ELR (cell line): ENCODE measurements at regions not wholly inside any gene's neighbourhood (a gene's known extent, or its start where the extent isn't known, plus 50 kb on each side); places are given as distances from the start of the nearest gene placed in this dataset.

ENCODE experiments used
- DNase-seq: peaks from one replicate; pipeline ENCODE4 v3.0.0-alpha.2; 2015; ENCODE audit warnings: low read depth

DNA sequence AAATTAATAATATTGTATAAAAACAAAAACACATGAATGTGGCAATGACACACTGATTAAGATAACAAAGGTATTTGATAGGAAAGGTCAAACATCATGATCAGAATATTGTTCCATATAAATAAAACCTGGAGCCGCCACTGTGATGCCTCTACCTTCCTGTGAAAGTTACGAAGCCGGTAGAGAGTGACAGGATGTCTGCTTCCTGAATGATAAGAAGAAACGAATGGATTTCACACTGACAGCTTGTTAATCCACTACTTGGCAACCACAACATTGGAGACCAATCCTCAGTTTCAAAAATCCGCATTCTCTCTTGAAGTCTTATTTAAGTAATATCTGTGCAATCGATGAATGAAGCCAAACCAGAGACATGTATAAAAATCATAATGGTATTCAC lies 315.1 kb downstream of the HDGFL1 start:
- no peak for DNase-seq

DNA sequence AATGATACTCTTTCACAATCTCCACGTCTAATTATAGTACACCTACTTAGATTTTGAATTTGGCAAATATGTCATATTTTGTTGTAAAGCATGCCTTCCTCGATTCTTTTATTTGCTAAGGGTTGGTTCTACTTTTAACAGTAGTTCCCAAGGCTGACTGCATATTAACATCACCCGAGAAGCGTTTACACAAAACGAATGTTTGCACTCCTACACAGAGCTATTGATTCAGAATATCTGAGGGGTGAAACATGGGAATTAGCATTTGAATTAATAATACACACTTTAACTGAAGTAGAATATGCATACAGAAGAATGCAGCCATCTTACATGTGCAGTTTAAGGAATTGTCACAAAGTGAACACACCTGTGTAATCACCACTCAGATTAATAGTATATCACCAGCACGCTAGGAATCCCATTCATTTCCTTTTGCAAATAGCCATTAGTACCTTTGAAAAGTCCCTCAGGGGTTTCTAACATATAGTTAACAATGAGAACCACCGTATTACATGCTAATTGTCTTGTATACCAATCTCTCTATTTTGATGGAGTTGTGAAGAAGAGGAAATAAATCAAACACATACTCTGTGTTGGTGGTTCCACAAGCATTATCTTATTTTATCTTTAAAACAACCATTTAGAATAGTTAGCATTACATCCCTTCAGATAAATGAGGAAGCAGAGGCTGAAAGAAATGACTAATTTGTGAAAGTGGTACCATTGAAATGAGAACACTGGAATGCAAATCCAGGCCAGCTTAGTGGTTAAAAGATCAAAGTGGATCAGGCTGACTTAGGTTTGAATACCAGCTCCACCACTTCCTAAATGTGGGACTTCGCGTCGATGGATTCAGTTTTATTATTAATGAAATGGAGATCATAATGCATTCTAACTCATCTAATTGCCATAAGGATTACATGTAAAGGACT lies 317.6 kb downstream of the HDGFL1 start:
- DNase-seq = peak; percentile 42

- no peak for DNase-seq
These were observed 318.9 kb downstream of the HDGFL1 start for GRCh38 chr6:22888163-22888752.

DNA sequence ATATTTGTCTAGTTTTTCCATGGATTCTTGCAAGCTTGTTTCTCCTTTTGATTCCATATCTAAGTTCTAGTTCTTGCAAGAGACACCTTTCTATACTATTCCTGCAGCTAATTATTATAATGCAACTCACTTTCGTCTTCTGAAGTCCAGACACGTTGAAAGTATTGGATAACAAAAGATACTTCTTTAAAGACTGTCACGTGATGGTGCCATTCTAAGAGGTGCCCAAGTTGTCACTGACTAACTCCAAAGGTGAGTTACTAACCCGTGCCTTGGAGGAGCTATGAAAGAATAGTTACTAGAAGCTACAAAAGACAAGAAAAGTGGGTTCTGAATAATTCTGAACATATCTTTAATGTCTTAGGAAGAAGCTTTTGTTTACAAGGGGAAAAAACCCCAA lies 322.6 kb downstream of the HDGFL1 start:
- DNase-seq = no peak

DNA sequence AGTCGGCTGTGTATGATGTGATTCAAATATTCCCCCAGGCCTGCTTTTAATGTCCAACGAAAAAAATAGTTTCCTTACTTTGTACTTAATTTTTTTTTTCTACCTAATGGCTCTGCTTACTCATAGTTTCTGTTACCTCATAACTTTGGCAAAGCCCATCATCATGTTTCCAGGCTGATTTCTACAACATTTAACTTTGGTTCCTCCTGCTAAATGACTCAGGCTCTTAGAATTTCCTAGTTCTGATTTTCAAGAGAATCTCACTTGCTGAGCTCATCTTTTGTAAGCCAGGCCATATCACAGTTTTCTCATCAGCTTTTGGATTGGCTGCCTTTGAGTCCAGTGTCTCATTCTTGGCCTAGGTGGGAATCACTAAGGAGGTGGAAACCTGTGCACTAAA lies 323.1 kb downstream of the HDGFL1 start:
- peak; percentile 95 for DNase-seq

DNA sequence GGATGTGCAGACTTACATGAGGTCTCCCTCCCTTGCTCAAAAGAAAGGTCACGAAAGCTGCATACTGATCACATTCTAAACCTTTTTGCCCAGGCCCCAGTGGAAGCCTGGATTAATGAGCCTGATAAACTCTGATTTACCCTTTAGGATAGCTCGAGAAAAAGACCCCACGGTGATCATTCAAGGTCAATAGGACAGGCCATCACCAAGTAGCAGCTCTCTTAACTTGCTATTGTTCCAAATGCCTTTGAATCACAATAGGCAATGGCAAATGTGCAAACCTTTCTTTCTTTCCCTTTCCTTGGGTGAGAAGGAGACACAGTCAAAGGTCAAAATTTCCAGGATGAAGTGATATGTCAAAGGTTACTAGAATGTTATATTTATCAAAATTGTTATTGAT lies 327.3 kb downstream of the HDGFL1 start:
- no peak for DNase-seq

DNA sequence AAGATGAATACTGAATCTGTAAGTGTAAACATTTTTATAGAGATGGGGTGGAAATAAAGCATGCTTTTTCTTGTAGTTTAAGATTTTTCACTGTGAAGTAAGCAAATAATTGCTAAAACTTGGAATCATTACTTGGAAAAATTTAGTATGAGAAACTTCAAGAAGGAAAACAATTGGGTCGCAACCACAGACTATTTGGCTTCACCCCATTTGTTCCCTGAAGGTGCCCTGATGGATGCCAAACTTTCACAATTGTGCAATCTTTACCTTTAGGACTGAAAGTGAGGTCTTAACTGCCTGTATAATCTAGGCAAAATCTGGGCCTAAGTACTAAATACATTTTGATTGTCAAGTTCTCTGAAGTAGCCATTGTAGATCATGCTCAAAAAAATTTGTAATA lies 330.1 kb downstream of the HDGFL1 start:
- no peak for DNase-seq

- no peak for DNase-seq
These were observed 334.5 kb downstream of the HDGFL1 start for GRCh38 chr6:22903826-22904225.

GRCh38 chr6:22904431-22904830 lies 335.1 kb downstream of the HDGFL1 start:
- DNase-seq = no peak

GRCh38 chr6:22906091-22906549 lies 336.8 kb downstream of the HDGFL1 start:
- peak; percentile 68 for DNase-seq

DNA sequence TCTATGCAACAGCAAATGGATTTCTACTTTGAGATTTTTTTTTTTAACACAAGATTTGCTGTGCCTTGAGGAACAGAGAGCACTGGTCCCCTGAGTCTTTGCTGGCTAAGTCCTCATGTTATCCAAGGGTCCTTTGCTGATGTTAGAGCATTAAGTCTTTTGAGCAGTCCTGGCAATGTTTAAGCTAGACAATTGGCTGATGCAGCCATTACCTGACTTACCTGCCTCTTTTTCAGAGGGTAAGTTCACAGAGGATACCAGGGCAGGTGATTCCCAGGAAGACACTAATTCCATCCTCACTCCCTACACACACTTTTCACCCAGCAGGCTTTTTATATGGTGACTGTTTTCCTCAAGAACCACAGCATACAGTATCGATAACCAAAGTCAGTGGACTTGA lies 337.7 kb downstream of the HDGFL1 start:
- no peak for DNase-seq

DNA sequence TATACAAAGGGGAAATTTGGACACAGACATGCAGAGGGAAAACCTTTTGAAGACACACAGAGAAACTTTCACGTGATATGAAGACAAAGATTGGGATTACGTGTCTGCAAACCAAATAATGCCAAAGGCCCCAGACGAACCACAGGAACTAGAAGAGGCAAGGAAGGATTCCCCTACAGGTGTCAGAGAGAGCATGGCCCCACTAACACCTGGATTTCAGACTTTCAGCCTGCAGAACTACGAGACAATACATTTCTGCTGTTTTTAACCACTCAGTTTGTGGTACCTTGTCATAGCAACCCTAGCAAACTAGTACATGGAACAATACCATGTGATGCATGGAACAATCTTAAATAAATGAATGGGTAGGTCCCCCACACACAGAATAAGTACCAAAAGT lies 341.0 kb downstream of the HDGFL1 start:
- no peak for DNase-seq

DNA sequence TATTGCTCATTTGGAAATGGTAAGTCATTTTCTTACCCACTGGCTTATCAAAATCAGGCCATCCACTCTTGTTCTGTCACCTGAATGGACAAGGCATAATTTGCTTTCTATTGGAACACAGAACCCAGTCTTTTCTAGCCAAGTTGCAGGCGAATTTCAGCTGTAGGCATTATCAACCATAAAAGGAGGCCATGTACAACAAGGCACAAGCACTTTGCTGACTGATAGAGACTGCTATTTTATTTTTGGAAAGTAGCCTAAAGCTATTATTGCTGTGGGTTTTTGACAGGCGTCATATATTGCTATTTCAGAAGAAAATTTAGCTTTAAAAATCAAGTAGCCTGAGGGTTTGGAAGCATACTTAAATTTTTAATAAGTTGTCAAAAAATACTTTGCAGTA lies 344.2 kb downstream of the HDGFL1 start:
- DNase-seq = no peak

GRCh38 chr6:22917344-22917743 lies 348.0 kb downstream of the HDGFL1 start:
- DNase-seq = no peak

DNA sequence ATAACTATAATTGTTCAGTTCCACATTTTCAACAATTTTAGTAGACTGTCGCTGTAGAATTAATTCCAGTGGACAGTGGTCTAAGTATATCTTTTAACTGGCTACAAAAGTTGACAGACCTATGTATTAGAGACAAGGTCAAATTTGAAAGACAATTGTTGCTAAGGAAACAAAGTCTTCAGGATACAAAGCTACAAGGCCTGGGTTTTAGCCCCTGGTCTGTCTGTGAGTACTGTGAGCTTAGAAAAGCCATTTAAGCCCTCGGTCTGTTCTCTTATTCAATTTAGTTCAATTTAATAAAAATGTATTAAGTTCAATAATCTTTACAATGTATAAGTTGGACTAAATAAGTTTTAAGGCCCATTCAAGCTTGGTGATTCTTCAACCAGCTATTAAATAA lies 352.5 kb downstream of the HDGFL1 start:
- no peak for DNase-seq

DNA sequence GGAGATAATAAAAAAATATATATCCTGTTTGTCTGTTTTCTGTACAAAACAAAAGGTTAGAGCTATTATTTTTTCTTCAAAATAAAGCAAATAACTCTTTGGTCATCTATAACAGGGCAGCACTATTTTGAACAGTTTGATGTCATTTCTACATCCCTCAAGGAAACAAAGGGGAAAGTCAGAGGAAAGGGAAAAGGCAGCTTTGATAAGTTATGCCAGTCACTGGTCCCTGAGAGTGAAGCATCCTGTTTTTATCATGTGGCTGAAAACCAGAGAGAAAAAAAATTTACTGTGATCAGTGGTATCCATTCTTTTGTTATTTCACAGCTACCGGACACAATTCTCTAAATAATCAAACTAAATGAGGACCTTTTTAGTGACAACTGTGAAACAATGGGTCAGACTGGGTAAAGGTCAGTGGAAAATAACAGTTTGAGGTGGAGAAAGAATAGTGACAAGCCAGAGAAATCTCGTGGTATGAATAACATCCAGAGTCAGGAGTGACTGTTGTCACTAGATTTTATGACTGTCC lies 356.0 kb downstream of the HDGFL1 start:
- DNase-seq = no peak

- no peak for DNase-seq
These were observed 356.8 kb downstream of the HDGFL1 start for GRCh38 chr6:22925920-22926789.

DNA sequence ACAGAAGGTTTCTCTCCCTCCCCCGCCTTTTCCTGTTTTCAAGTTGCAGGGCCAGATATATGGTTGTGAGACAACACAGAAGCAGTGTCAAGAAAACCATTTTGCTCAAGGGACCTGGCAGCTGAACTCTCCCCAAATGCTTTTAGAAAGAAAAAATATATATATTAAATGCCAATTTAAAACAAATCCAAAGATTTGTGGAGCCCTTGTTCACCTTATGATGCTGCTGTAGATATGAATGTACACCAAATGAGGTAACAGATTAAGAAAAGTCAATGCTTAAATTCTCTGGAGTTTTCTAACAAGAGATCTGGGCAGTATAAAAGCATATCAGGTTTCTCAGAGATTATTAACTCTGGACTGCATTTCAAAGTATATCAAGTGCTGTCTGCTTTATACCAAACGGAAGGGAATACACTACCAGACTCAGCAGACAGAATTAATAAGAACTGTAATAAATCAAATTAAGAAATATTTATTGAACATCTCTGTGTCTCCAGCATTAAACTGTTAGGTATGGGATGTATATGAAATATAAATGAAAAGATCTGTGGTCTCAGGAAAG lies 357.5 kb downstream of the HDGFL1 start:
- no peak for DNase-seq

- DNase-seq = no peak
These were observed 359.4 kb downstream of the HDGFL1 start for GRCh38 chr6:22928775-22929174.

DNA sequence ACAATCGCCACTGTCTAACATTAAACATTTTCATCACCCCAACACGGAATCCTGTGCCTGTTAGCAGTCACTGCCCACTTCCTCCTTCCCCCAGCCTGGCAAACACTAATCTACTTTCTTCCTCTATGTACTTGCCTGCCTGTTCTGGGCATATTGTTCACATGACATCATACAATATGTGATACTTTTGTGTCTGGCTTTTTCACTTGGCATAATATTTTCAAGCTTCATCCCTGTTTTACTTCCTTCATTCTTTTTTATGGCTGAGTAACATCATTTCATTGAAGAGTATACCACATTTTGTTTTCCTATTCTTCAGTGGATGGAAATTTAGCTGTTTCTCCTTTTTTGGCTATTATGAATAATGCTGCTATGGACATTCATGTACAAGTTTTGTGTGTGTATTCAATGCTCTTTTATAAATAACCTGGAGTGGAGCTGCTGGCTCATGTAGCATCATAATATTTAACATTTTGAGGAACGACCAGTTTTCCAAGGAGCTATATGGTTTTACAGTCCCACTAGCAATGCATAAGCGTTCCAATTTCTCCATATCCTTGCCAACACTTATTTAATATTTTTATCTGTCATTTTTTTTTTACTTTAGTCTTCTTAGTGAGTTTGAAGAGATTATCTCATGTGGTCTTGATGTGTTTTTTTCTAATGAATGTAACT lies 360.1 kb downstream of the HDGFL1 start:
- DNase-seq = no peak

- no peak for DNase-seq
These were observed 371.4 kb downstream of the HDGFL1 start for GRCh38 chr6:22940581-22941290.
